Hypothalamus (tissue), 51 donors: ENCODE measurements at regions not wholly inside any gene's neighbourhood (a gene's known extent, or its start where the extent isn't known, plus 50 kb on each side); places are given as distances from the start of the nearest gene placed in this dataset.

Experiments
- DNase-seq, 51 donors: peaks; one replicate each; lab custom pipeline; 2025; lab: John Stamatoyannopoulos, UW

- DNase-seq, result peak in 19 of 51 donors; percentile 2 to 56 (median 20)
Observed at GRCh38 chr22:27670701-27671412, 130.7 kb downstream of the MN1 start.

- DNase-seq, result no peak
Observed at GRCh38 chr22:27671413-27671935, 130.1 kb downstream of the MN1 start.

- DNase-seq, result no peak
Observed at GRCh38 chr22:27672721-27673418, 128.7 kb downstream of the MN1 start.

- peak in 17 of 51 donors; percentile 4 to 60 (median 29) for DNase-seq
Observed at GRCh38 chr22:27673839-27674238, 127.7 kb downstream of the MN1 start.

GRCh38 chr22:27674261-27674923 is 127.2 kb downstream of the MN1 start:
- no peak for DNase-seq

GRCh38 chr22:27676545-27677213 is 124.9 kb downstream of the MN1 start:
- DNase-seq, result no peak

- no peak for DNase-seq
Observed at GRCh38 chr22:27677905-27678458, 123.6 kb downstream of the MN1 start.

GRCh38 chr22:27679176-27679575 is 122.4 kb downstream of the MN1 start:
- DNase-seq, result no peak

GRCh38 chr22:27679693-27680488 is 121.7 kb downstream of the MN1 start:
- DNase-seq, result no peak

- DNase-seq, result no peak
Observed at GRCh38 chr22:27680636-27681035, 120.9 kb downstream of the MN1 start.

GRCh38 chr22:27681037-27681436 is 120.5 kb downstream of the MN1 start:
- no peak for DNase-seq

- DNase-seq, result no peak
Observed at GRCh38 chr22:27682437-27682836, 119.1 kb downstream of the MN1 start.

GRCh38 chr22:27684901-27685300 is 116.7 kb downstream of the MN1 start:
- DNase-seq, result no peak

GRCh38 chr22:27685515-27685914 is 116.0 kb downstream of the MN1 start:
- DNase-seq, result no peak

- no peak for DNase-seq
Observed at GRCh38 chr22:27685970-27686369, 115.6 kb downstream of the MN1 start.

- DNase-seq, result peak in 41 of 51 donors; percentile 34 to 90 (median 71)
Observed at GRCh38 chr22:27686534-27686933, 115.0 kb downstream of the MN1 start.

GRCh38 chr22:27687984-27688545 is 113.5 kb downstream of the MN1 start:
- no peak for DNase-seq

GRCh38 chr22:27689664-27690063 is 111.9 kb downstream of the MN1 start:
- DNase-seq, result no peak

- no peak for DNase-seq
Observed at GRCh38 chr22:27690599-27690998, 111.0 kb downstream of the MN1 start.
